Ovary (tissue), 7 donors: ENCODE measurements at regions not wholly inside any gene's neighbourhood (a gene's known extent, or its start where the extent isn't known, plus 50 kb on each side); places are given as distances from the start of the nearest gene placed in this dataset.

Source experiments
- DNase-seq, 5 donors: peaks; one replicate each; pipeline ENCODE4 v3.0.0-alpha.2; 2019 to 2020
- H3K27ac ChIP-seq, 2 donors: fragments of 200-600 bp; one replicate each; pipeline versions ENCODE4 v1.5.1 to v1.8.0; 2019 to 2022
- H3K27me3 ChIP-seq: fragments of 200-600 bp; one replicate; pipeline ENCODE4 v1.8.0; 2022
- H3K36me3 ChIP-seq: fragments of 200-600 bp; sonication (generic); one replicate; pipeline ENCODE4 v1.5.1; 2019
- H3K4me1 ChIP-seq: one replicate; pipeline ENCODE4 v1.8.1; 2013; ENCODE audit warnings: mild to moderate bottlenecking, moderate library complexity; ENCODE audit not compliant: insufficient read depth
- H3K4me3 ChIP-seq: fragments of 200-600 bp; sonication (generic); one replicate; pipeline ENCODE4 v1.5.1; 2017
- H3K9me3 ChIP-seq, 2 donors: fragments of 200-600 bp in 1 of 2; sonication (generic) in 1 of 2; one replicate each; pipeline versions ENCODE4 v1.5.1 to v1.8.1; 2013 to 2019; ENCODE audit warnings: mild to moderate bottlenecking in 1 of 2, moderate library complexity in 1 of 2
- CTCF ChIP-seq, 3 donors: fragments of 450-650 bp in 2 of 3; fragments of 200-600 bp in 1 of 3; IDR thresholded peaks; one replicate each; pipeline versions ENCODE4 v1.5.1 to v1.8.0; 2016 to 2022; ENCODE audit warnings: antibody characterized with exemption in 3 of 3, mild to moderate bottlenecking in 1 of 3
- EP300 ChIP-seq: sonication (generic); formaldehyde crosslinking; IDR thresholded peaks from one replicate; pipeline ENCODE4 v1.6.1; 2017; ENCODE audit warnings: antibody characterized with exemption
- POLR2A ChIP-seq: fragments of 450-650 bp; IDR thresholded peaks from one replicate; pipeline ENCODE4 v1.6.1; 2017; ENCODE audit warnings: antibody characterized with exemption, mild to moderate bottlenecking, moderate library complexity
- WGBS, 3 donors: extraction: QIAGEN DNeasy Blood & Tissue Kit in 1 of 3; methylation state at CpG; one replicate each; pipeline versions ENCODE4 v1.1.5 to v1.1.7; 2013 to 2017; 5-methylcytosine and 5-hydroxymethylcytosine counted together
- intact Hi-C, 4 donors: fragments of 100-400 bp; cut with DNase I; formaldehyde crosslinking; loops; one replicate each; pipeline versions ENCODE4 v1.11.0 to v1.15.1; 2022 to 2023
- donor health status: DM: no; HTN: no; CAD: no; lungs with moderate emphysema.
- donor health status: DM: no; HTN: no; CAD: no.
- donor health status: Bipolar disorder and iron deficiency.
- donor health status: DM: no; HTN: no; CAD: no.
- donor health status: DM: yes; HTN: yes; CAD: no.

GRCh38 chr16:52819808-52820207 lies 232.9 kb downstream of the CHD9NB start:
- intact Hi-C loops, result no loop called here
- TF ChIP-seq CTCF (IDR thresholded peaks at IDR 0.05), result no peak
- no peak for TF ChIP-seq POLR2A
- TF ChIP-seq EP300, result no peak
- Histone ChIP-seq H3K27ac (no peak overlapping the region), H3K36me3 (no peaks in the 10 kb centered on the region), H3K27me3 (no peaks in the 10 kb centered on the region), H3K4me3 (no peak overlapping the region), H3K9me3 (no peaks in the 10 kb centered on the region), H3K4me1 (no peaks in the 10 kb centered on the region)
- DNase-seq, result no peak
- 61 to 70% (median 62%) methylated on average over 3 of the region's 3 CpGs for WGBS, 3 donors

DNA sequence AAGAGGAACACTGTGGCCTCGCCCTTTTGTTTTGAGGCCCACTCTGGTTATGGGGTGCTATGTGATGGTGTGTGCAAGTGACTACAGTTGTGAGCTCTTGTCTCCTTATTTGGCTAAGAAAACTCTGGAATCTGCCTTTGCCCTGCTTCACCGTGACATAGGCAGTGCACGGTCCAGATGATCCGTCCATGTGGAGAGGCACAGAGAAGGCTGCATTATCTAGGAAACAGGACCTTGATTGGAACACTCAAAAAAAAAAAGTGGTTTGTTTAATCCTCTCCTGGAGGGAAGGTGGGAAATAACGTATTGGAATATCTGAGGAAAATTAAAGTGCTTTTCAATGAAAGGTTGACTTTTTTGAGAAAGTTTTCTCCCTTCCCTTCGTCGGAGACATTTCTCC lies 233.3 kb downstream of the CHD9NB start:
- Histone ChIP-seq H3K27me3 (no peaks in the 10 kb centered on the region), H3K9me3 (no peaks in the 10 kb centered on the region), H3K4me1 (no peaks in the 10 kb centered on the region), H3K4me3 (no peak overlapping the region), H3K27ac (no peak overlapping the region), H3K36me3 (no peaks in the 10 kb centered on the region)
- intact Hi-C loops, result no loop called here
- WGBS, 3 donors, result 70 to 82% (median 71%) methylated on average over 7 of the region's 7 CpGs
- DNase-seq, result no peak
- TF ChIP-seq POLR2A (no peak), CTCF (IDR thresholded peaks at IDR 0.05) (no peak), EP300 (no peak)

GRCh38 chr16:52817696-52818095 lies 235.0 kb downstream of the CHD9NB start:
- Histone ChIP-seq H3K27ac (no peak overlapping the region), H3K4me1 (no peaks in the 10 kb centered on the region), H3K27me3 (no peaks in the 10 kb centered on the region), H3K9me3 (no peaks in the 10 kb centered on the region), H3K36me3 (no peaks in the 10 kb centered on the region), H3K4me3 (no peak overlapping the region)
- WGBS, 3 donors, result 6 to 38% (median 7%) methylated on average over 6 of the region's 6 CpGs
- no peak for DNase-seq
- intact Hi-C loops, result no loop called here
- TF ChIP-seq POLR2A (no peak), EP300 (no peak), CTCF (IDR thresholded peaks at IDR 0.05) (no peak)

- H3K4me3 ChIP-seq, result no peak overlapping the region
- no peaks in the 10 kb centered on the region for H3K4me1 ChIP-seq
- TF ChIP-seq CTCF (IDR thresholded peaks at IDR 0.05), result no peak
- H3K27ac ChIP-seq, result no peak overlapping the region
- H3K9me3 ChIP-seq, result no peaks in the 10 kb centered on the region
- H3K36me3 ChIP-seq, result no peaks in the 10 kb centered on the region
- intact Hi-C loops, result no loop called here
- no peaks in the 10 kb centered on the region for H3K27me3 ChIP-seq
- no peak for DNase-seq
- WGBS, 3 donors, result 65 to 77% (median 69%) methylated on average over 6 of the region's 6 CpGs
Observed at GRCh38 chr16:52816993-52817392, 235.7 kb downstream of the CHD9NB start.
